ENCODE measurements at regions not wholly inside any gene's neighbourhood (a gene's known extent, or its start where the extent isn't known, plus 50 kb on each side); places are given as distances from the start of the nearest gene placed in this dataset.
"Not testable (repeated sequence)": the region's sequence is repeated elsewhere in the genome, so short reads cannot be mapped to it uniquely, and the experiment has no call there.

GRCh38 chr9:110130791-110131416 is 77.1 kb downstream of the C9orf152 start:
- DNase-seq (ENCODE audit: low read depth): no peak
- no peak overlapping the region for H3K4me3 ChIP-seq (ENCODE audit: low read depth, low read length)
- TF ChIP-seq, protein P1, sequence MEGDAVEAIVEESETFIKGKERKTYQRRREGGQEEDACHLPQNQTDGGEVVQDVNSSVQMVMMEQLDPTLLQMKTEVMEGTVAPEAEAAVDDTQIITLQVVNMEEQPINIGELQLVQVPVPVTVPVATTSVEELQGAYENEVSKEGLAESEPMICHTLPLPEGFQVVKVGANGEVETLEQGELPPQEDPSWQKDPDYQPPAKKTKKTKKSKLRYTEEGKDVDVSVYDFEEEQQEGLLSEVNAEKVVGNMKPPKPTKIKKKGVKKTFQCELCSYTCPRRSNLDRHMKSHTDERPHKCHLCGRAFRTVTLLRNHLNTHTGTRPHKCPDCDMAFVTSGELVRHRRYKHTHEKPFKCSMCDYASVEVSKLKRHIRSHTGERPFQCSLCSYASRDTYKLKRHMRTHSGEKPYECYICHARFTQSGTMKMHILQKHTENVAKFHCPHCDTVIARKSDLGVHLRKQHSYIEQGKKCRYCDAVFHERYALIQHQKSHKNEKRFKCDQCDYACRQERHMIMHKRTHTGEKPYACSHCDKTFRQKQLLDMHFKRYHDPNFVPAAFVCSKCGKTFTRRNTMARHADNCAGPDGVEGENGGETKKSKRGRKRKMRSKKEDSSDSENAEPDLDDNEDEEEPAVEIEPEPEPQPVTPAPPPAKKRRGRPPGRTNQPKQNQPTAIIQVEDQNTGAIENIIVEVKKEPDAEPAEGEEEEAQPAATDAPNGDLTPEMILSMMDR (IDR thresholded peaks at IDR 0.05; ENCODE audit: control insufficient read depth, extremely low read depth, insufficient read depth): no peak

- no peak overlapping the region for H3K4me3 ChIP-seq (ENCODE audit: low read depth, low read length)
- DNase-seq (ENCODE audit: low read depth): no peak
- TF ChIP-seq, protein P1 (IDR thresholded peaks at IDR 0.05; ENCODE audit: control insufficient read depth, extremely low read depth, insufficient read depth): no peak
Measured at GRCh38 chr9:110131499-110131898, 76.5 kb downstream of the C9orf152 start.

- not testable (repeated sequence) for DNase-seq (ENCODE audit: low read depth); H3K4me3 ChIP-seq (ENCODE audit: low read depth, low read length)
Measured at GRCh38 chr9:110132531-110132930, 75.4 kb downstream of the C9orf152 start.

DNA sequence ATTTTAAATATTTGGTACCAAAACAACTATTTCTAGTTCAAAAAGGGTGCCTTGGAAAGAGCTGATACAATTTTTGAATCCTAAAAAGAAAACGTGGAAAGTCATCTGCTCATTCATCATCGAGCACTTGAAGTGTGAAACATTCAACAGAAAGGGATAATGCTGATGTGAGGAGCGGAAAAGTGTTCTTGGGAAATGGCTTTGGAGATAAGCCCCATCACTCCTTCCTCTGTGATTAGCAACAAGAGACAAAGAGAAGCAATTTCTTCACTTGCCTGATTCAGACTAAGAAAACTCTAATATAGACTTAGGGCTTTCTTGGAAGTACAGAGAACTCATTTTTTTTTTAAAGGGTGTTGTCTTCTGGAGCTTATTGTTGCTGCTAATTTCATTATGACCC is 74.9 kb downstream of the C9orf152 start:
- H3K4me3 ChIP-seq (ENCODE audit: low read depth, low read length): no peak overlapping the region
- TF ChIP-seq, protein P1 (IDR thresholded peaks at IDR 0.05; ENCODE audit: control insufficient read depth, extremely low read depth, insufficient read depth): no peak
- DNase-seq (ENCODE audit: low read depth): no peak

GRCh38 chr9:110133608-110134210 is 74.2 kb downstream of the C9orf152 start:
- no peak for DNase-seq (ENCODE audit: low read depth)
- TF ChIP-seq, protein P1 (IDR thresholded peaks at IDR 0.05; ENCODE audit: control insufficient read depth, extremely low read depth, insufficient read depth): no peak
- H3K4me3 ChIP-seq (ENCODE audit: low read depth, low read length): no peak overlapping the region

GRCh38 chr9:110135846-110136245 is 72.1 kb downstream of the C9orf152 start:
- H3K4me3 ChIP-seq (ENCODE audit: low read depth, low read length): no peak overlapping the region
- TF ChIP-seq, protein P1 (IDR thresholded peaks at IDR 0.05; ENCODE audit: control insufficient read depth, extremely low read depth, insufficient read depth): no peak
- DNase-seq (ENCODE audit: low read depth): no peak

DNA sequence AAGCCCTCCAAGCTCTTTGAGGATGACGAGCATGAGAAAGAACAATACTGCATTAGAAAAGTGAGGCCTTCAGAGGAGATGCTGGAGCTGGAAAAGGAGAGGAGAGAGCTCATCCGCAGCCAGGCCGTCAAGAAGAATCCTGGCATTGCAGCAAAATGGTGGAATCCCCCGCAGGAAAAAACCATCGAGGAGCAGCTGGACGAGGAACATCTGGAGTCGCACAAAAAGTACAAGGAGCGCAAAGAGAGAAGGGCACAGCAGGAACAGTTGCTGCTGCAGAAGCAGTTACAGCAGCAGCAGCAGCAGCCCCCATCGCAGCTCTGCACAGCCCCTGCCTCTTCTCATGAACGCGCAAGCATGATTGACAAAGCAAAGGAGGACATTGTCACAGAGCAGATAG is 71.2 kb downstream of the C9orf152 start:
- no peak overlapping the region for H3K4me3 ChIP-seq (ENCODE audit: low read depth, low read length)
- TF ChIP-seq, protein P1 (IDR thresholded peaks at IDR 0.05; ENCODE audit: control insufficient read depth, extremely low read depth, insufficient read depth): no peak
- no peak for DNase-seq (ENCODE audit: low read depth)

Data from LNCaP clone FGC (cell line).